Panc1 (cell line): ENCODE measurements at regions not wholly inside any gene's neighbourhood (a gene's known extent, or its start where the extent isn't known, plus 50 kb on each side); places are given as distances from the start of the nearest gene placed in this dataset.

Experiments
- ATAC-seq: fragments of 200-7000 bp; cut with Tn5 transposase; 2 replicates; pipeline ENCODE4 v1.9.1; 2020; ENCODE audit warnings: mild to moderate bottlenecking, moderate library complexity
- BruUV-seq: library from RNA; stranded (reverse); fragments of 400-500 nt; replicated peaks from 2 replicates; lab custom pipeline; 2021; lab: Mats Ljungman, UMichigan
- CTCF ChIA-PET: fragments of 300-600 bp; sonication (Branson Sonifier 250); formaldehyde crosslinking; loops from one replicate; lab custom pipeline; 2022; ENCODE audit warnings: antibody characterized with exemption; lab: Charles Lee
- POLR2A ChIA-PET: fragments of 300-600 bp; sonication (Branson Sonifier 250); formaldehyde crosslinking; loops from one replicate; lab custom pipeline; 2022; ENCODE audit warnings: antibody characterized with exemption; lab: Charles Lee
- DNase-seq: peaks from one replicate; pipeline ENCODE4 v3.0.0-alpha.2; 2010; ENCODE audit warnings: low read depth, low spot score
- H3K27ac ChIP-seq: 2 replicates; pipeline ENCODE4 v1.5.1; 2011; ENCODE audit warnings: mild to moderate bottlenecking, low read length, inconsistent platforms
- H3K27me3 ChIP-seq: fragments of 200-500 bp; sonication (Bioruptor generic); 2 replicates; pipeline ENCODE4 v1.6.0; 2014; ENCODE audit warnings: low read length, inconsistent platforms; ENCODE audit not compliant: control insufficient read depth, insufficient read depth
- H3K36me3 ChIP-seq: fragments of 200-500 bp; sonication (Bioruptor generic); 2 replicates; pipeline ENCODE4 v1.5.1; 2014; ENCODE audit warnings: inconsistent platforms, mild to moderate bottlenecking, low read length, moderate library complexity; ENCODE audit not compliant: control insufficient read depth, insufficient read depth
- H3K4me1 ChIP-seq: 2 replicates; pipeline ENCODE4 v1.5.1; 2011; ENCODE audit warnings: inconsistent platforms, mild to moderate bottlenecking, low read length, moderate library complexity; ENCODE audit not compliant: control insufficient read depth, insufficient read depth
- H3K4me3 ChIP-seq, 2 experiments: 2 replicates each; pipeline ENCODE4 v1.5.1; 2011 to 2012; ENCODE audit warnings: low read depth in 2 of 2, low read length in 2 of 2, mild to moderate bottlenecking in 2 of 2, inconsistent platforms in 1 of 2, moderate library complexity in 1 of 2
- H3K9me3 ChIP-seq: fragments of 200-500 bp; sonication (Bioruptor generic); 2 replicates; pipeline ENCODE4 v1.5.1; 2014; ENCODE audit warnings: low read depth, mild to moderate bottlenecking, inconsistent platforms, low read length, moderate library complexity; ENCODE audit not compliant: control insufficient read depth, insufficient read depth
- CTCF ChIP-seq: fragments of 450-650 bp; IDR thresholded peaks from 2 replicates; pipeline ENCODE4 v1.5.1; 2017; ENCODE audit warnings: mild to moderate bottlenecking
- POLR2AphosphoS5 ChIP-seq: IDR thresholded peaks from 2 replicates; pipeline ENCODE4 v1.6.1; 2012; ENCODE audit warnings: mild to moderate bottlenecking, low read depth, low read length, moderate library complexity
- REST ChIP-seq, 2 experiments: IDR thresholded peaks; 2 replicates each; pipeline ENCODE4 v1.6.1; 2011 to 2012; ENCODE audit warnings: low read depth in 2 of 2, control low read depth in 1 of 2, low read length in 1 of 2, mild to moderate bottlenecking in 1 of 2, moderate library complexity in 1 of 2; ENCODE audit not compliant: insufficient read depth in 1 of 2
- SIN3A ChIP-seq: IDR thresholded peaks from 2 replicates; pipeline ENCODE4 v1.6.1; 2012; ENCODE audit warnings: low read depth, mild to moderate bottlenecking, low read length, moderate library complexity, borderline replicate concordance; ENCODE audit not compliant: insufficient read depth
- in situ Hi-C: cut with HindIII; loops from 2 replicates; pipeline ENCODE4 v1.10.0; 2016; ENCODE audit warnings: low sequenced_read_pairs, low pct_unique_long_range_greater_than_20kb
- intact Hi-C: fragments of 100-400 bp; cut with micrococcal nuclease; formaldehyde crosslinking; loops from one replicate; pipeline ENCODE4 v1.10.0; 2022; ENCODE audit not compliant: unreplicated experiment

- ChIA-PET CTCF (interaction anchor here (1.0 kb wide), 1 partner anchor 442 kb away, joined by 3 read pairs; no protein-coding TSS in a partner anchor), POLR2A (no interaction called here)
- in situ Hi-C loops (no loop called here), intact Hi-C loops (loop anchor here (1.0 to 5.0 kb wide), 3 partner anchors 333 to 509 kb away; partner anchors contain the start of gene DUSP6)
- BruUV-seq, result no TSS peak
- peaks cover 2% of the 10 kb centered on the region; the same call in 1 of the 2 replicates for H3K4me1 ChIP-seq
- no peaks in the 10 kb centered on the region for H3K36me3 ChIP-seq
- peak; percentile 99 for ATAC-seq
- no peak overlapping the region for H3K27ac ChIP-seq
- no peak for TF ChIP-seq POLR2AphosphoS5
- peak; percentile 90 for TF ChIP-seq CTCF
- no peak for TF ChIP-seq SIN3A
- DNase-seq, result peak; percentile 85
- H3K27me3 ChIP-seq, result peaks cover 5% of the 10 kb centered on the region
- H3K9me3 ChIP-seq, result no peaks in the 10 kb centered on the region
- H3K4me3 ChIP-seq, result peak overlapping the region; percentile 23 to 45
Observed at GRCh38 chr12:89019439-89020120, 332.7 kb downstream of the DUSP6 start.

GRCh38 chr12:89016970-89017778 is 335.1 kb downstream of the DUSP6 start:
- intact Hi-C loops (loop anchor here (5.0 kb wide), 1 partner anchor 335 kb away; the partner anchor contains the start of gene DUSP6), in situ Hi-C loops (no loop called here)
- no peaks in the 10 kb centered on the region for H3K36me3 ChIP-seq
- no peak overlapping the region for H3K27ac ChIP-seq
- H3K9me3 ChIP-seq, result no peaks in the 10 kb centered on the region
- peak; percentile 51 for DNase-seq
- H3K4me1 ChIP-seq, result peaks cover 2% of the 10 kb centered on the region; the same call in 1 of the 2 replicates
- ChIA-PET POLR2A (interaction anchor here (0.6 kb wide), 1 partner anchor 337 kb away, joined by 3 read pairs; no protein-coding TSS in a partner anchor), CTCF (interaction anchor here (0.6 to 0.9 kb wide), 3 partner anchors 442 to 1030 kb away, joined by 3 to 4 read pairs (median 3); no protein-coding TSS in a partner anchor)
- peak; percentile 86 for TF ChIP-seq CTCF
- no peak for TF ChIP-seq SIN3A
- H3K27me3 ChIP-seq, result peaks cover 5% of the 10 kb centered on the region; the same call in 1 of the 2 replicates
- BruUV-seq, result no TSS peak
- peak overlapping the region; percentile 21; a peak in 3 of 4 replicates for H3K4me3 ChIP-seq
- peak; percentile 82 for ATAC-seq

- BruUV-seq, result no TSS peak
- intact Hi-C loops (loop anchor here (5.0 kb wide), 1 partner anchor 337 kb away; the partner anchor contains the start of gene DUSP6), in situ Hi-C loops (no loop called here)
- DNase-seq (no peak), ATAC-seq (no peak)
- no peaks in the 10 kb centered on the region for H3K9me3 ChIP-seq
- no peak overlapping the region for H3K4me3 ChIP-seq
- no peak overlapping the region for H3K27ac ChIP-seq
- peaks cover 5% of the 10 kb centered on the region; the same call in 1 of the 2 replicates for H3K27me3 ChIP-seq
- POLR2A ChIA-PET, result no interaction called here
- no peak for TF ChIP-seq REST (IDR thresholded peaks at IDR 0.05; ENCODE audit: insufficient read depth in 1 of 2, low read depth in 2 of 2, low read length in 1 of 2)
- TF ChIP-seq POLR2AphosphoS5, result no peak
- TF ChIP-seq SIN3A, result no peak
- CTCF ChIA-PET, result no interaction called here
- H3K36me3 ChIP-seq, result no peaks in the 10 kb centered on the region
- peaks cover 2% of the 10 kb centered on the region; the same call in 1 of the 2 replicates for H3K4me1 ChIP-seq
Observed at GRCh38 chr12:89015419-89015818, 336.9 kb downstream of the DUSP6 start.
